ENCODE measurements at regions not wholly inside any gene's neighbourhood (a gene's known extent, or its start where the extent isn't known, plus 50 kb on each side); places are given as distances from the start of the nearest gene placed in this dataset.

- TF ChIP-seq CHD7 (IDR thresholded peaks at IDR 0.05; ENCODE audit: insufficient replicate concordance, low read length) (no peak), JUN (IDR thresholded peaks at IDR 0.05; ENCODE audit: low read depth, low read length) (no peak), NANOG (IDR thresholded peaks at IDR 0.05; ENCODE audit: insufficient read depth, low read depth, low read length, poor library complexity, severe bottlenecking) (no peak), TBP (IDR thresholded peaks at IDR 0.05; ENCODE audit: low read depth, low read length) (no peak)
Observed at GRCh38 chr22:27129266-27129665, 471.9 kb downstream of the MIAT start (continued).

All from H1 (cell line).